ENCODE measurements at regions not wholly inside any gene's neighbourhood (a gene's known extent, or its start where the extent isn't known, plus 50 kb on each side); places are given as distances from the start of the nearest gene placed in this dataset.

DNA sequence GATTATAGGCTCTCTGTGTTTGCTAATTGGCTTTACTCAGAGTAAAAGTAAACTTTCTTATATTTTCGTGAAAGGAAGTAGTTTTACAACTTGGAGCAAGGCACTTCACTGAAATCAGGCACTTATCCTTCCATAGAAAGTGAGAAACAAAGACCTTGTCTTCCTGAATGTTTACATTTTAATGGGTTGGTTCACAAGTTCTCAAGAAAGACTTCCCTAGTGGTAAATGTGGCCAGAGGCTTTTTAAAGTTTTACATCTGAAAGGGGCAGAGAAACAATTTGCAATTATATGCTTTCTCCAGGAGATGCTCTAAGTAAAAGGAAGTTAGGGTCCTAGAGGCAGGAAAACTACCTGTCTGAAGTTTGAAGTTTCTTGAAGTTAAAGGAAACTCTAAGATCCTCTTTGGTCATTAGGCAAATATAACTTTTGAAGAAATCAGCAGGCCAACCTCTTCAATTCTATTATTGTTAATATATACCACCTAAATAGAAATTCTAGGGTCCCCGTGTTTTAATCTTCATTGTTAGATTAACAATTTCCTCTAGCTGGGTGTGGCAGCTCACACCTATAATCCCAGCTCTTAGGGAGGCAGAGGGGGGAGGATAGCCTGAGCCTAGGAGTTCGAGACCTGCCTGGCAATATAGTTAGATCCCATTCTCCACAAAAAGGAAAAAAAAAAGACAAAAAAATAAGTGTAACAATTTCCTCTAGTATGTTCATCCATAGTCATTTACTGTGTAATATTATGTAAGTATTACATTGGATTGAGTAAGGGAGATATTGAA lies 644.9 kb upstream of the FOXG1 start:
- H3K27ac Mint-ChIP-seq = no peak overlapping the region
- WGBS (ENCODE audit: insufficient coverage) = no CpG with 5 or more reads among the region's 3 CpGs

More for the DNA sequence above, 644.9 kb upstream of the FOXG1 start:
- no peak for ATAC-seq (ENCODE audit: low read depth)
- H2AFZ ChIP-seq (ENCODE audit: insufficient read depth, low read depth, low read length, poor library complexity, severe bottlenecking) = no peak overlapping the region
- no peaks in the 10 kb centered on the region for H3K4me1 ChIP-seq (ENCODE audit: control insufficient read depth in 2 of 2, insufficient read depth in 2 of 2, low read length in 2 of 2)
- Mint-ChIP-seq H3K4me1 (no peaks in the 10 kb centered on the region), H3K27me3 (no peaks in the 10 kb centered on the region), H3K4me3 (no peak overlapping the region), H3K9me3 (ENCODE audit: insufficient read depth) (no peaks in the 10 kb centered on the region)
- H3K4me2 ChIP-seq (replicated peaks; ENCODE audit: low read depth, low read length, poor library complexity, severe bottlenecking) = no peak overlapping the region
- no peak for TF ChIP-seq EZH2 (IDR thresholded peaks at IDR 0.05; ENCODE audit: borderline replicate concordance, insufficient read depth, low read depth, low read length, poor library complexity, severe bottlenecking)
- no peak for TF ChIP-seq CTCF (IDR thresholded peaks at IDR 0.05)
- H4K20me1 ChIP-seq (ENCODE audit: control insufficient read depth, insufficient read depth, low read length, poor library complexity, severe bottlenecking) = no peaks in the 10 kb centered on the region
- no peaks in the 10 kb centered on the region for H3K27me3 ChIP-seq (replicated peaks in 1 of 4; ENCODE audit: control extremely low read depth in 1 of 4, control insufficient read depth in 3 of 4, insufficient read depth in 4 of 4, low read length in 3 of 4)
- H3K27ac ChIP-seq (ENCODE audit: low read length in 2 of 2) = no peak overlapping the region
- H3K4me3 ChIP-seq (ENCODE audit: control extremely low read depth in 1 of 5, extremely low read depth in 1 of 5, insufficient read depth in 1 of 5, low read depth in 2 of 5, low read length in 4 of 5) = no peak overlapping the region
- no peaks in the 10 kb centered on the region for H3K9me3 ChIP-seq (ENCODE audit: control extremely low read depth in 1 of 3, control insufficient read depth in 2 of 3, insufficient read depth in 1 of 3, low read length in 2 of 3)
- CTCF ChIA-PET = no interaction called here
- no peak for DNase-seq
- intact Hi-C loops (cut with micrococcal nuclease) = no loop called here
- POLR2A ChIA-PET = no interaction called here
- H3K9ac ChIP-seq (ENCODE audit: low read length) = no peak overlapping the region
- no peaks in the 10 kb centered on the region for H3K36me3 ChIP-seq (replicated peaks in 1 of 2; ENCODE audit: control extremely low read depth in 1 of 2, control insufficient read depth in 1 of 2, extremely low read depth in 1 of 2, insufficient read depth in 2 of 2, low read length in 1 of 2)
- H3K79me2 ChIP-seq (ENCODE audit: control insufficient read depth, insufficient read depth, low read length) = no peaks in the 10 kb centered on the region
